H1 (cell line): ENCODE measurements at regions not wholly inside any gene's neighbourhood (a gene's known extent, or its start where the extent isn't known, plus 50 kb on each side); places are given as distances from the start of the nearest gene placed in this dataset.

Source experiments
- CTCF ChIA-PET: fragments of 300-600 bp; sonication (Branson Sonifier 250); formaldehyde crosslinking; loops from one replicate; lab custom pipeline; 2021; ENCODE audit not compliant: partially characterized antibody; lab: Charles Lee
- POLR2A ChIA-PET: fragments of 300-600 bp; sonication (Branson Sonifier 250); formaldehyde crosslinking; loops from one replicate; lab custom pipeline; 2021; ENCODE audit warnings: inconsistent platforms; ENCODE audit not compliant: partially characterized antibody; lab: Charles Lee
- DNase-seq, 2 experiments: peaks; one replicate each; pipeline versions ENCODE4 v3.0.0 to v3.0.0-alpha.2; 2010 to 2022; ENCODE audit warnings: low spot score in 2 of 2, low read depth in 1 of 2, mixed read lengths in 1 of 2
- FAIRE-seq: peaks from 2 replicates; lab custom pipeline; 2011; peaks lifted over from hg19 to GRCh38; lab: Jason Lieb, UNC
- H2AFZ ChIP-seq: 2 replicates; pipeline ENCODE4 v1.8.1; 2012; ENCODE audit warnings: low read length, inconsistent platforms
- H2AK5ac ChIP-seq: 2 replicates; pipeline ENCODE4 v1.6.1; 2013; ENCODE audit warnings: low read depth, low read length
- H2BK120ac ChIP-seq: replicated peaks from 2 replicates; pipeline ENCODE3; 2013; ENCODE audit warnings: low read depth, low read length, inconsistent platforms
- H2BK12ac ChIP-seq: 2 replicates; pipeline ENCODE4 v1.6.1; 2013; ENCODE audit warnings: low read depth, low read length
- H2BK15ac ChIP-seq: 2 replicates; pipeline ENCODE4 v1.6.1; 2013; ENCODE audit warnings: low read length
- H2BK20ac ChIP-seq: 2 replicates; pipeline ENCODE4 v1.6.1; 2013; ENCODE audit warnings: low read length
- H2BK5ac ChIP-seq: 2 replicates; pipeline ENCODE4 v1.6.1; 2013; ENCODE audit warnings: low read depth, low read length
- H3K14ac ChIP-seq: 2 replicates; pipeline ENCODE4 v1.6.1; 2013; ENCODE audit warnings: inconsistent platforms; ENCODE audit not compliant: insufficient read length
- H3K18ac ChIP-seq: 2 replicates; pipeline ENCODE4 v1.6.1; 2013; ENCODE audit warnings: low read length; ENCODE audit errors: extremely low read depth
- H3K23ac ChIP-seq: 2 replicates; pipeline ENCODE4 v1.6.1; 2013; ENCODE audit warnings: inconsistent platforms; ENCODE audit not compliant: insufficient read length
- H3K23me2 ChIP-seq: 2 replicates; pipeline ENCODE4 v1.6.1; 2013; ENCODE audit warnings: low read depth, low read length
- H3K27ac ChIP-seq: 2 replicates; pipeline ENCODE4 v1.6.1; 2011; ENCODE audit warnings: low read depth, low read length, inconsistent platforms
- H3K27me3 ChIP-seq, 4 experiments: replicated peaks in 1 of 4; 1 replicate in 1 of 4; 2 replicates in 3 of 4; pipeline versions ENCODE4 v1.6.1 to v1.8.1; 2011 to 2013; ENCODE audit warnings: low read length in 3 of 4, mild to moderate bottlenecking in 3 of 4, inconsistent platforms in 2 of 4, mixed read lengths in 2 of 4, moderate library complexity in 1 of 4; ENCODE audit not compliant: control insufficient read depth in 3 of 4, insufficient read depth in 3 of 4; ENCODE audit errors: extremely low read depth in 1 of 4
- H3K36me3 ChIP-seq, 4 experiments: 2 replicates each; pipeline versions ENCODE4 v1.6.1 to v1.8.1; 2011 to 2013; ENCODE audit warnings: mild to moderate bottlenecking in 4 of 4, low read length in 3 of 4, moderate library complexity in 2 of 4, control low read depth in 1 of 4, inconsistent platforms in 1 of 4; ENCODE audit not compliant: insufficient read depth in 4 of 4, control insufficient read depth in 2 of 4
- H3K4ac ChIP-seq: replicated peaks from 2 replicates; pipeline ENCODE3; 2013; ENCODE audit warnings: low read length, low read depth, mixed read lengths, inconsistent platforms; ENCODE audit not compliant: insufficient read length
- H3K4me1 ChIP-seq, 4 experiments: replicated peaks in 1 of 4; 1 replicate in 1 of 4; 2 replicates in 3 of 4; pipeline versions ENCODE4 v1.6.1 to v1.8.1; 2011 to 2013; ENCODE audit warnings: low read length in 3 of 4, inconsistent platforms in 2 of 4, mixed read lengths in 1 of 4; ENCODE audit not compliant: insufficient read depth in 4 of 4, control insufficient read depth in 3 of 4
- H3K4me2 ChIP-seq, 2 experiments: 2 replicates each; pipeline versions ENCODE4 v1.6.1 to v1.8.1; 2011 to 2013; ENCODE audit warnings: low read depth in 2 of 2, low read length in 2 of 2, control low read depth in 1 of 2, inconsistent platforms in 1 of 2, mild to moderate bottlenecking in 1 of 2; ENCODE audit not compliant: insufficient read depth in 1 of 2
- H3K4me3 ChIP-seq, 4 experiments: fragments of 200-600, 300-600 bp in 1 of 4; sonication (generic), shearing (Covaris generic), sonication (Bioruptor Twin) in 1 of 4; 2 replicates each; pipeline versions ENCODE4 v1.5.1 to v1.8.1; 2011 to 2016; ENCODE audit warnings: low read length in 4 of 4, low read depth in 3 of 4, control low read depth in 2 of 4, inconsistent platforms in 2 of 4, mild to moderate bottlenecking in 2 of 4, mixed read lengths in 1 of 4, moderate library complexity in 1 of 4; ENCODE audit not compliant: insufficient read depth in 2 of 4; ENCODE audit errors: extremely low read depth in 1 of 4
- H3K56ac ChIP-seq: replicated peaks from 2 replicates; pipeline ENCODE3; 2013; ENCODE audit warnings: low read depth, mild to moderate bottlenecking, mixed read lengths, low read length, inconsistent platforms; ENCODE audit not compliant: insufficient read length
- H3K79me1 ChIP-seq: 2 replicates; pipeline ENCODE4 v1.6.1; 2013; ENCODE audit warnings: low read depth, low read length, control low read depth
- H3K79me2 ChIP-seq, 2 experiments: 2 replicates each; pipeline versions ENCODE4 v1.6.1 to v1.8.1; 2012 to 2013; ENCODE audit warnings: low read length in 2 of 2, mild to moderate bottlenecking in 2 of 2, inconsistent platforms in 1 of 2; ENCODE audit not compliant: insufficient read depth in 2 of 2, control insufficient read depth in 1 of 2
- H3K9ac ChIP-seq, 4 experiments: replicated peaks in 1 of 4; 1 replicate in 1 of 4; 2 replicates in 3 of 4; pipeline versions ENCODE4 v1.6.1 to v1.8.1; 2011 to 2013; ENCODE audit warnings: low read depth in 3 of 4, low read length in 3 of 4, control low read depth in 2 of 4, mild to moderate bottlenecking in 2 of 4, moderate library complexity in 2 of 4, inconsistent platforms in 1 of 4; ENCODE audit errors: extremely low read depth in 1 of 4
- H3K9me3 ChIP-seq, 2 experiments: 2 replicates each; pipeline versions ENCODE4 v1.6.1 to v1.8.1; 2012 to 2013; ENCODE audit warnings: mild to moderate bottlenecking in 2 of 2, moderate library complexity in 2 of 2, control low read depth in 1 of 2, inconsistent platforms in 1 of 2, low read depth in 1 of 2, low read length in 1 of 2, mixed read lengths in 1 of 2; ENCODE audit not compliant: insufficient read depth in 2 of 2
- H4K20me1 ChIP-seq, 2 experiments: replicated peaks in 1 of 2; 2 replicates each; pipeline versions ENCODE3 to v1.8.1; 2011 to 2013; ENCODE audit warnings: inconsistent platforms in 2 of 2, low read length in 2 of 2, mild to moderate bottlenecking in 1 of 2; ENCODE audit not compliant: insufficient read depth in 2 of 2, control insufficient read depth in 1 of 2
- H4K5ac ChIP-seq: 2 replicates; pipeline ENCODE4 v1.6.1; 2013; ENCODE audit warnings: low read length, low read depth, mixed read lengths, inconsistent platforms; ENCODE audit not compliant: insufficient read length
- H4K8ac ChIP-seq: 2 replicates; pipeline ENCODE4 v1.8.0; 2013; ENCODE audit warnings: mild to moderate bottlenecking, moderate library complexity, low read length, inconsistent platforms; ENCODE audit not compliant: insufficient read depth; ENCODE audit errors: extremely low read depth
- H4K91ac ChIP-seq: replicated peaks from 2 replicates; pipeline ENCODE3; 2013; ENCODE audit warnings: low read length, mixed read lengths, inconsistent platforms; ENCODE audit not compliant: insufficient read length
- SIX5 ChIP-seq: IDR thresholded peaks from 2 replicates; pipeline ENCODE4 v1.6.1; 2011; ENCODE audit warnings: mild to moderate bottlenecking, low read depth, low read length
- TCF12 ChIP-seq: IDR thresholded peaks from 2 replicates; pipeline ENCODE4 v1.6.1; 2011; ENCODE audit warnings: low read depth, mild to moderate bottlenecking, low read length
- WGBS, 2 experiments: shearing (Covaris generic) in 1 of 2; methylation state at CpG; one replicate each; pipeline versions ENCODE4 v1.1.6 to v1.1.7; 2013 to 2015; ENCODE audit warnings: low lambda C conversion rate in 2 of 2, mixed read lengths in 2 of 2, inconsistent platforms in 1 of 2, low coverage in 1 of 2, missing lambda C conversion rate in 1 of 2; ENCODE audit not compliant: insufficient replicate concordance in 2 of 2, insufficient coverage in 1 of 2, insufficient read length in 1 of 2; ENCODE audit errors: extremely low coverage in 1 of 2, missing lambda C conversion rate in 1 of 2; 5-methylcytosine and 5-hydroxymethylcytosine counted together

DNA sequence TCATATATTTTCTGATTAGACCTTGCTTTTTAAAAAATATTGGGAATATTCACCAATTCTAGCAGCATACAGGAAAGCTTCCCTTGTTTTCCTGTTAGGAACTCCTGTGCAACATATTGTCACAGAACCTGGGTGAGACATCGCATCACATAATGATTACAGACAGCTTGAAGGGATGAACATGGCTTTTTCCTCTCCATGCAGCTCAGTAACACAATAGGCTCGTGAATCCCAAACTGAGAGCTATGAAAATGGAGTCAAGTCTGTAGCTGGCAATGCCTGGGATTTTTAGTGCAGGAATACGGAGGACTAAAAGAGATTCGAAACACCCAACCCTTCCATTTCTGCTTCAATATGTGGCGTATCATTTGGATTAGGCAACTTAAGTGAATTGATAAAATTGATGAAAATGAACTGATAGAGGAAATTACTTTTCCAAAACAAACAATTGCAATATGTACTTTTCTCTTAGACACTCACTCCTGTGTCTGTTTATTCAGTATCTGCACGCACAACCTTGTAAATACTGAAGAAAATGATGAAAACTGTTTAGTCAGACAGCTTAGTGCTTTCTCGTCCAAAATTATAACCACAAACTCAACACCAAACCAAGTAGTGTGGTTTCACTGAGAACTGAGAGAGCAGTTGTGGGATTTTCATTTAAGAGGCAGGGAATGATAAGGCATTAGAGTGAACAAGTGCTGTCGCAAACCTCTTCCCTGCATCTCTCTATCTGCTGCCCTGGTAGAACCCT, 250.4 kb downstream of the PTBP2 start:
- H2BK5ac ChIP-seq: no peak overlapping the region
- DNase-seq: no peak
- no peaks in the 10 kb centered on the region for H3K79me2 ChIP-seq
- no peak overlapping the region for H4K91ac ChIP-seq
- no peak overlapping the region for H3K14ac ChIP-seq
- H4K5ac ChIP-seq: no peak overlapping the region
- H4K8ac ChIP-seq: no peak overlapping the region
- H3K56ac ChIP-seq: no peak overlapping the region
- no peaks in the 10 kb centered on the region for H3K9me3 ChIP-seq
- H3K23me2 ChIP-seq: no peaks in the 10 kb centered on the region
- H2AFZ ChIP-seq: no peak overlapping the region
- H2BK120ac ChIP-seq: no peak overlapping the region
- no peak overlapping the region for H2BK15ac ChIP-seq
- TF ChIP-seq TCF12: no peak
- TF ChIP-seq SIX5: no peak
- TF ChIP-seq, all 59 proteins: peak for 0
- H4K20me1 ChIP-seq: no peaks in the 10 kb centered on the region
- 92% methylated on average over 7 of the region's 8 CpGs; no CpG with 5 or more reads in 1 of the 2 experiments for WGBS, 2 experiments
- no peaks in the 10 kb centered on the region for H3K36me3 ChIP-seq
- no peak for FAIRE-seq
- H3K79me1 ChIP-seq: no peaks in the 10 kb centered on the region
- H3K27me3 ChIP-seq: no peaks in the 10 kb centered on the region
- POLR2A ChIA-PET: no interaction called here
- H3K4me3 ChIP-seq: no peak overlapping the region
- H3K4me2 ChIP-seq: no peak overlapping the region
- no peak overlapping the region for H2AK5ac ChIP-seq
- CTCF ChIA-PET: no interaction called here
- H3K4ac ChIP-seq: no peak overlapping the region
- no peak overlapping the region for H3K27ac ChIP-seq
- H3K9ac ChIP-seq: no peak overlapping the region
- H3K4me1 ChIP-seq: no peaks in the 10 kb centered on the region
- H3K23ac ChIP-seq: no peak overlapping the region
- H2BK20ac ChIP-seq: no peak overlapping the region
- no peak overlapping the region for H2BK12ac ChIP-seq
- no peak overlapping the region for H3K18ac ChIP-seq
